HG03432 (cell line): ENCODE measurements at regions not wholly inside any gene's neighbourhood (a gene's known extent, or its start where the extent isn't known, plus 50 kb on each side); places are given as distances from the start of the nearest gene placed in this dataset.
"Not testable (repeated sequence)": the region's sequence is repeated elsewhere in the genome, so short reads cannot be mapped to it uniquely, and the experiment has no call there.

ENCODE experiments used
- ATAC-seq: cut with Tn5 transposase; IDR thresholded peaks from one replicate; pipeline ENCODE4 v1.9.1; 2021; ENCODE audit warnings: mild to moderate bottlenecking, moderate library complexity; ENCODE audit not compliant: unreplicated experiment

DNA sequence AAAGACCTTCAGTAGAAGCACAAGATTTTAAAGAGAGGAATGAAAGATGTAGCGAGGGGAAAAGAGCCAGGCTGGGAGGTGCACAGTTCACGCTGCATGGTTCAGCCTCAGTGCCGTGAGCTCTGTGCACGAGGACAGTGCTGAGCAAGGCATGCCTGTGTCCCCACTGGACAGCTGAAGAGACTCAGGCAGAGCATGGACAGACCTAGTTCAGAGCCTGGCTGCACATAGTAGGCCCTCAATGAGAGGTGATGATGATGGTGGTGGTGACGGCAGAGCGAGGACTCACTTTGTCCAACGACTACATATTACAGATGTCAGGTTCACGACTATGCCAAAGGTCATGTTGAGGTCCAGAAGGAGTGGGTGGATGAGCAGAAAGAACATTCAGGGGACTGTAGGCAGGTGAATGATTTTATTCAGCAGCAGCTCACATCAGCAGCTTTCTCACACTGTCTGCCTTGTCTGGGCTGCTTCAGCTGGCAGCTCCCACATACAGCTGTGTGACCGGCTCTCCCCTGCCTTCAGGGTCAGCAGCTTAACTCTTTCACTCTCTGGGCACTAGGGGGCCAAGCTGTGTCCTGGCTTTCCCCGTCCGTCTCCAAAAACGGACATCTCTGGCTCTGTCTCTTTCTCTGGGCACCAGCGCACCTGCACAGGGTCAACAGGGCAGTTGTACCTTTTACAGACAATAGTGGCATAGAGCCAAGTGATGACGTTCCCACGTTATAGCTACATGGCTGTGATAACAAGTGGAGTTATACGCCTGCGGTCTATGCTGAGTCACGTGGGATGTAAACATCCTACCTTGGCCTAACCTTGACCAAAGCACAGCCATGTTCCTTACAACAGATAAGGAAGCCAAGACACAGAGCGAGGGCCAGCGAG lies 83.4 kb upstream of the KCNK12 start:
- no peak for ATAC-seq

DNA sequence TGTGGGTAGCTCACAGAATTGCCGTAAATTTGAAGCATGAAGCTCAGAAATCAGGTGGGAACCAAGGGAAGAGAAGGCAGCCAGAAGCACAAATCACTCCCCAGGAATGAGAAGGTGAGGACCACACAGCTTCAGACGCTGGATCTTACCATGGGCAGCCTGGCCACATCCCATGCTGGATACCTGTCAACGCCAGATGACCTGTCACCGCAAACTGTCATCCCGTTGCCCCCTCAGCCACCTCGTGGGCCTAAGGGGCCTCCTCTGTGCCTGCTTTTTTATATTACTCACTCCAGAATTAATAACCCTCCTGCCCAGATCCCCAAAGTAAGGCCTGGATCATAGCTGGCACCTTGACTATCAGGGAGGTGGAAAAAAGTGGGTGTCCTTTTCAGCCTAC lies 82.3 kb upstream of the KCNK12 start:
- ATAC-seq = no peak

DNA sequence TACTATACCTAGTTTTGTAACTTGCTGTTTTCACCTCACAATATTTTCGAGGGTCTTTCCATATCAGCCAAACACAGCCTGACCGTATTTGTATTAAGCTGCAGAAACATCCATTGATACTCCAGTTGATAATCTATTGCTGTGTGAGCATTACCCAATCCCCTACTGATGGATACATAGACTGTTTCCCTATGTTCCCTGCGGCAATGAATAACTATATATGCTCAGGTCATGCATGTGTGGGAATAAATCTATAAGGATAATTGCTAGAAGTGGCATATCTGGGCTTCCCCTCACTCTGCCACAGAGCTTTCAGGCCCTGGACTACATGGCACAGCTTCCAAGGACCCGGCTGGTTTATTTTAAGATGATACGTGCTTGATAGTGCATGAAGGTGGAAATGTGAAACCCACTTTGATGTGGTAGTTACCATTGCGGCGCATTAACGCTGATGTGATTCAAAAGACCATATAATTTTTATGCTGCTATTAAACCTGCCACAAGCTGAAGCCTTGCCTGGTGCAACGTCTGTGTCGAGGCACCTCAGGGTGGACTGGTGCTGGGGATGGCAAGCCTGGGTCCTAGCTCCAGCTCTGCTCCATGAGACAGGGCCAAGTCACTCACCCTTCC lies 81.4 kb upstream of the KCNK12 start:
- no peak for ATAC-seq

DNA sequence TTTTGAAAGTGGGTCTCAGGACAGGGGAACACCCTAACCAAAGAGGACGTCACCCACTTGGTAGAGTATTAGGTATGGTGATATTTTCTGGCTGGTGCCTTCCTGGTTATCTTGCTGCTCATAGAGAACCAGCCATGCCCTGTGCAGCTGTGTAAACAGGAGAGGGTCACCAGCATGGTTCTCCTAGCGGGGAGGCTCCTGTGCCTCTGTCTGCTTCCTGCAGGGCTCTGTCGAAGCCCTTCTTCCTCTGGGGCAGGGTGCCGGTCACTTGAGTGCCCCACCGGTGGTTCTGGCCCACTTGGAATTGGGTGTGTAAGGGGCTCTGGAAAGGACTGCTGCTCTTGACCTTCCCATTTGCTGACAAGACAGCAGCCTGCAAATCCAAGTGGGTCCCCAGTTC lies 80.5 kb upstream of the KCNK12 start:
- no peak for ATAC-seq

DNA sequence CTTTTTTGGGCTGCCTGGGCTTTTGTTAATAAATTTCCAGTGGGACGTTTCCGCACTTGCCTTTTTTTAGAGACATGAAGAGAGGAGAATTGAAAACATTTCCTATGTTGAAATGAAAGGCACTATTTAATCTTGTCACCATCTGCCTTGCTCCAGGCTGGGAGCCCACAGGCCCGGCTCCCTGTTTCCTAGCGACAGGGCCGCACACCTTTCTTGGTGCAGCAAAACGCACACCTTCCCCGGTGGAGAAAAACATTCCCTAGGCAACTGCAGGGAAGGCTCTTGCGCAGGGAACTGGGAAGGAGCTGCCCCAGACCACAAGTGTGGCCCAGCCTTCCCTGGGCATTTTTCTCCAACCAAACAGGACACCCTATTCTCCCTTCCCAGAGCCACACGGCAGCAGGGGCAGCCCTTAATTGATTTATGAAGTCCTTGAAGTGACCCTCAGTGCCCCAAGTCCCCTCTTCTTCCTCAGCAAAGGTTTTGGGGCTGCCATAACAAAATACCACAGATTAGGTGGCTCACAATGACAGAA lies 79.3 kb upstream of the KCNK12 start:
- ATAC-seq = no peak

DNA sequence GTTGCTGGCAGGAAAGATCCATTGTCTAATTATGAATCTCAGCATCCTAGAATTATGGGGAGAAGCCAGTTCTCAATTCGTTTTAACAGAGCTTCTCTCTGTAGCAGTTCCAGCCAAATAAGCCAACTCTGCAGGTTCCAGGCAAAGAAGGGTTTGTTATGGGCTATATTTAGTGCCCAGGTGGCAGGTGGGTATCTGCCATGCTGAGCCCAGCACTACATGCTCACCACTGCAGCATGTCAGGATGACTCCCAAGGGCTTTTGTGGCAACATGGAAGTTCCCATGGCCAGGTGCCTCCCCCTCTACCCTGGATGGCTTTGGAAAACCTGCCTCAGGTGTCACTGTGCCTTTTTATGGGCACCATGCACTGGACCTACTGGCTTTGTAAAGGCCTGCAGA lies 74.5 kb upstream of the KCNK12 start:
- ATAC-seq = no peak

DNA sequence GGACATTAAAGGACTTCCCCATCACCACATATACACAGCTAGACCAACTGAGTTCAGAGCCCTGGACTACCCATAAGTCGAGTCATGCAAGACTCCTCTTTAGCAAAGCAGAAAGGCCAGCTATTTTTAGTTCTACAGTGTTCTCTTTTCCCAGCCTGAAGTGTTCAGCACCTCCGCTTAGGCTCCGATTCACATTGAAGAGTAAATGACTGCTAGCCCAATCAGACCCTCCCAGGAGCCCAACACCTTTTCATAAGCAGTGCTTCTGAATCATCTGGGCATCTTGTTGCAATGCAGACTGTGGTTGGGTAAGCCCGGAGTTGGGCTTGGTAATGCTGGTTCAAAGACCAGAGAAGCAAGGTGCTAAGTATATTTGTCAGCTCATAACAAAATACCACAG lies 73.6 kb upstream of the KCNK12 start:
- no peak for ATAC-seq

DNA sequence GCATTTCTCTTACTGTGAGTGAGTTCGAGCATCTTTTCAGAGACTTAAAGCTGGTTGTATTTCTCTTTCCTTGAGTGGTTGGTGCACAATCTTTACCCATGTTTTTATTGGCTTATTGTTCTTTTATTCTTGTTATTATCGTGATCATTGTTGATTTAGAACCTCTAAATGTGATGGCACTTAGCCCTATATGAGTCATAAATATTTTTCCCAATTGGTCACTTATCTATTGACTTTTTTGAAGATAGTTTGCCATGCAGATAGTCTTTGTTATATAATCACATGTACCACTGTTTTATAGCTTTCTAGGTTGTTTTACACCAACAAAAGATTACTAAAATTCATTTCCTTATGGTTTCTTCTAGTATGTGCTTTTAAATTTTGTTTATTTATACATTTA lies 70.6 kb upstream of the KCNK12 start:
- no peak for ATAC-seq

DNA sequence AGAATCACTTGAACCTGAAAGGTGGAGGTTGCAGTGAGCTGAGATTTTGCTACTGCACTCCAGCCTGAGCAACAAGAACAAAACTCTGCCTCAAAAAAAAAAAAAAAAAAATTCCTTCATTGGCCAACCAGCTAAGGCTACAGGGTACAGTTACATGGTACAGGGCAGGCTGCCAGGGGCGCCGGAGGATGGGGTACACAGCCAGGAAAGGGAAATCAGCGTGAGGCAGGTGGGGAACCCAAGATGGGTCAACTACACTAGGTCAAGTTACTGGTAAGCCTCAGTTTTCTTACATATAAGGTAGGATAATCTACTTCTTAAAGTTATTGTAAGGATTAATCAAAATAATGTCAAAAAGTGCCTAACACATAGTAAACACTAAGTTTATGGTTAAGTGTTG lies 69.6 kb upstream of the KCNK12 start:
- no peak for ATAC-seq

DNA sequence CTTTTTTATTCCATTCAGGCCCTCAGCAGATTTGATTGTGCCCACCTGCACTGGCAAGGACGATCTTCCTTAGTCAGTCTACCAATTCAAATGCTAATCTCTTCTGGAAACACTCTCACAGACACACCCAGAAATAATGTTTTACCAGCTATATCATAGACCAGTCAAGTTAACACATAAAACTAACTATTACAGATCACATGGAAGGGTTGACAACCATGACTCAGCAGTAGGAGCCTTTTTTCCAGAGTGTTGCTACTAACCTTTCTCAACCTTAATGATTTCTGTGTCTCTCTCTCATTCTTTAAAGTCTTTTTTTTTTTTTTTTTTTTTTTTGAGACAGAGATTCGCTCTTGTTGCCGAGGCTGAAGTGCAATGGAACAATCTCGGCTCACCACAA lies 68.7 kb upstream of the KCNK12 start:
- no peak for ATAC-seq

DNA sequence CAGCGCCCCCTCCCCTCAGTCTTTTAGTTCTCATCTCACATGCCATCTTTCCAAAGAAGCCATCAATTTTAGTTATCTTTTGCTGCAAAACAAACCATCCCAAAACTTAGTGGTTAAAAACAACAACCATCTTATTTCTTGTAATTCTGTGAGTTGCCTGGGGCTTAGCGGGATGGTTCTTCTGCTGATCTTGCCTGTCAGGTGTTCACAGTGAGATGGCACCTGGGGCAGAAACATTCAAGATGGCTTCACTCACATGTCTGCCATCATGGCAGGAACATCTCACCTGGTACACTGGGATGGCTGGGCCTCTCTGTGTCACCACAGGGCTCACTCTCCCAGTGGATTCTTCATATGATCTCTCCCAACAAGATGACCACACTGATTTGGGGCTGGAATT lies 67.6 kb upstream of the KCNK12 start:
- no peak for ATAC-seq

DNA sequence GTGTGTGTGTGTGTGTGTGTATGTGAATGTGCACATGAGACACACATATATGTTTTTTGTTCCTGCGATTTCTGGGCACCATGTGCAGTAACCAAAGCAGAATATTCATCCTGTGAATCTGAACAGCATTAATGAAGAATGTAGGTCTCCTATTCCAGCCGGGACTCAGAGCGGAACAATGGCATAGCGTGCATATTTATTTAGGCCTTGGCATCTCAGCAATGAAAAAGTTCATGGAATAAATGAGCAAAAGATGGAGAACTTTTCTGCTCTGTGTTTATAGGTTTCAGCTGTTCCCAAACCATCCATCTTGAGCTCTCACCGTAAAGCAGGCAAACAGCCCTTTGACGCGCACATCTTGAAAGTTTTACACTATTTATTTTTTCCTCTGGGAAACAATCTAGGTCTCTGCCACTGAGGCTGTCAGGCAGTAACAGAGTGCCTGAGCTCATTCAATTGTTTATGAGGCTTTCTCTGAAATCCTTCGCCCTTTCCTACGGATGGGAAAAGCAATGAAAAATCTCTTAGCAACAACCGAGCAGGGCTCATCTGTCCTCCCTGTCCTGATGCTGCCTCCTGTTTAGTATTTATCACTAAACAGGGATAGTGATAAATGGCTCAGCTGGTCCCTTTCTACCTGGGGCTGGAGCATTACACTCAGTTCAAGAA lies 65.9 kb upstream of the KCNK12 start:
- ATAC-seq = no peak

DNA sequence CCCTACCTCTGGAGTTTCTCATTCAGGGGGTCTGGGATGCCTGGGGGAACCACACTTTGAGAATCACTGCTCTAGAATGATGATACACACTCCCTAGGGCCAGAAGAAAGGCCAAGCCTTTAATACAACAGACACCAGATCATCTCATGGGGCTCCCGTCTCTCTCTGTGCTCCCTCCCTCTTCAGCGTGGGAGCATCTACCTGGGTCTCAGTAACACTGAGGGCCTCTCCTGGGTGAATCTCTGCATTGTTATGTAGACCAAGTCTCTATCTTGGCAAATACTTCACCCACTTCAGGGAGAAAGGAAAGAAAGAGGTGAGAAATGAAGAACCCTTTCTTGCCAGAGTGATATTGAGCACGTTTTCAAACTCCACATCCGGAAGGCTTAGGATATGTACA lies 65.4 kb upstream of the KCNK12 start:
- ATAC-seq = no peak

DNA sequence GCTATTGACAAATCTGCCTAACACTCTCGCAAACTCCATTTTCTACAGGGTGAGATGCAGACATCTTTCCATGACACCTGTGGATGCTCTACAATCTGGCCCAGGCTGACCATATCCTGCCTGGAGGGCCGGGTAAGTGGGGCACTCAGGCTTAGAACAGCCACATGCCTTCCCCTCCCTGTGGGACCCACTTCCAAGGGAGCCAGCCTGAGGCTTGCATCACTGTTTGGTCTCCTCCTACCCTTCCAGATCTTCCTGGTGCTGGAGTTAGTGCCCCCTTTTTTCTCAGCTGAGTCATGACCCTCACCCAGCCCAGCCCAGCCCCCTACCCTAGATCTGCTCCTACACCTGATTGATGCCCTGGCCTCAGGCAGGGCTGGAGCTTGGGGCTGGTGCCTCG lies 62.0 kb upstream of the KCNK12 start:
- ATAC-seq = no peak

DNA sequence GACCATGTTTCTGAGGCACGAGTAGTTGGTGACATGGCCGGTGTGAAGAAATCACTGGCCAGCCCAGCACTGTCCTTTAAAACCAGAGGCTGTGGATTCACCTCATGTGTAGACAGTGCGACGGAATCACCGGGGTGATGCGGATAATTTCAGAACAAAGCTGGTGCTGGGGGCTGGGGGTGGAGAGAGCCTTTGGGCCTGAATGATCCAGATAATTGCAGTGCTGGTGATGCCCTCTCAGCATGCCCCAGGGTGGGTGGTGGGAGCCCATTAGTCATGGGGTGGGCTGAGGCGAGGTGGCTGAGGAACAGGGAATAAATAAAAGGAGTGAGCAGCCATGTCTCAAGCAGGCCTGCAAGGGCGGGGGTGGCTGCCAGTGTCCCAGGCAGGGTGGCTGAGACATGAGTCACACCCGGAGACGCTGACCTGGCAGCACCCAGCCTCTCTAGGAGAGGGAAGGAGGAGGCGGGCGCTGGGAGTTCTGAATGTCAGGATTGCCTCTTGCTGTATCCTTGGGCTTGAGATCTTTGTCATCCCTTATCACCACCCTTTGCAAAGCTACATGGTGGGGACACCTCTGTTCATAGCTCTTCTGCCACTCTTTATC lies 61.1 kb upstream of the KCNK12 start:
- no peak for ATAC-seq

DNA sequence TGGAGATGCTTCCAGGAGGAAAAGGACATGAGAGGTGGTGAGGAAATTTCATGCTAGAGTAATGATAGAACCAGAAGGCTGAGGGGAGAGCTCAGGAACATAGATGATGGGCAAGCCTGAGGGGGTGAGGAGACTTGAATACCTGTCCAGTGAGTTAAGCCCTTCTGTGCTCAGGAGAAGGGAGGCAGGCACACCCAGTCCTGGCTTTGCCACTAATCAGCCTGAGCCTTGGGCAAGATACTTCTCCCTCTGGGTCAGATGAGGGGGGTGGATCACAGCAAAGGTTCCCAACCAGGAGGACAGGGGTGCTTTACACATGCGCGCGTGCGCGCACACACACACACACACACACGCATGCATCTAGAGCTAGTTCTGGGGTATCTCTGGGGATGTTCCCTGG lies 60.5 kb upstream of the KCNK12 start:
- ATAC-seq = no peak

DNA sequence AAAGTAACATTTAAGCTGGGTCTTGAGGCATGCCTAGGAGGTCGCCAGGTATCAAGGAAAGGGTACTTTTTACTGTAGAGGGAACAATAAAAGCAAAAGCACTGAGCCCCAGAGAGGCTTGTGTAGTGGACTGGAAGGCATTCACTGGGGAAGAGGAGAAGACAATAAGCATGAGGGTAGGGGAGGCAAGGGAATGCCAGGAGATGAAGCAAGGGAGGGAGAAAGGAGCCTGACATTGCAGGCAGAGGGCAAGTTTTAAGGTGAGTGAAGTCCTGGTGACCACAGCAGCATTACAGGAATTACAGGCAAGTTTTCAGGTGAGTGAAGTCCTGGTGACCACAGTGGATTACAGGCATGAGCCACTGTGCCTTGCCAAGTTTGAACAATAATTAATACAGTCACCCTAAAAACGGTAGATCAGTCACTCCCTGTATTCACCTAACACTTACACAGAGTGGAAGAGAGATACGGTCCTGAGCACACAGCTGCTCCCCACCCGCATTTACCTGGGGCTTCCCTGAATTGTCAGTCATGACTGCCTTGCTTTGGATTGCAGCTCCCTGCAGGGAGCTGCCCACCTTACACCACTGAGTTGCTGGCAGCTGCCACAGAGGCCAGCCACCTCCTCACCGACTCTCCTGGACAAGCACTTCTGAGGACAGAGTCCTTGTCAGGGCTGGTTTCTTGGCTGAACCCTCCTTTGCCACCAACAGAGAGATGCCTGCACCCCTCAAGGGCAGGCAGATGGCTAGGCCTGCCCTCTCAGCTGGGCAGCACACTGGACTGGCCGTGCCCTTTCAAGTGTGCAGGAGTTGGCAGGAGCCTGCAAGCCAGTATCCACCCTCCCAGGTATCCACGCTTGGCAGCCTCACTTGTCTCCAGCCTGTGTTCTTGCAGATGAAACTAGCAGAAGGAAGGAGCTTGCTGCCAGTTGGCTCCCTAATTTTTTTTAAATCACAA lies 59.0 kb upstream of the KCNK12 start:
- no peak for ATAC-seq

DNA sequence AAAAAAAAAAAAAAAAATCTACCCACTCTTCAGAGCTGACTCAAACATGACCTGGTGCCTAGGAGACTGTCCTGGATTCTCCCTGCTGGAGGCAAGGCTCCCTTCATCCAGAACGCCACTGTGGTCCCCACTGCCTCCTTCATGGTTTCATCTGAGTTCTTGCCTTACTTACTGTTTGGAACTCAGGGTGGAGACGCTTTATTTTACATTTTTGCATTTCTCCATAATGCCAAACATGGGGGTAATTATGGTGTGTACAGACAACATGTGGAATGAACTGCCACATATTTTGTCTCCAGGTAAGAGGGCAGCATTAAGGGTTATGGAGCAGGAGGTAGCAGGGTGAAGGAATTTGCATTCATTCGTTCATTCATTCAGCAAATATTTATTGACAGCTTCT lies 58.1 kb upstream of the KCNK12 start:
- ATAC-seq = no peak

DNA sequence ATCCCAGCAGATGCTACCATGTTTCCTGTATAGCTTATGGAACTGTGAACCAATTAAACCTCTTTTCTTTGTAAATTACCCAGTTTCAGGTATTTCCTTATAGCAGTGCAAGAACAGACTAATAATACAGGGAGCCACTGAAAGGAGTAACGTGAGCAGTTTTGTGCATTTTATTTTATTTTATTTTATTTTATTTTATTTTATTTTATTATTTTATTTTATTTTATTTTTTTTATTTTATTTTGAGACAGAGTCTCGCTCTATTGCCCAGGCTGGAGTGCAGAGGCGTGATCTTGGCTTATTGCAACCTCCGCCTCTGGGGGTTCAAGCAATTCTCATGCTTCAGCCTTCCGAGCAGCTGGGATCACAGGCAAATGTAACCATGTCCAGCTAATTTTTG lies 55.9 kb upstream of the KCNK12 start:
- ATAC-seq = no peak

DNA sequence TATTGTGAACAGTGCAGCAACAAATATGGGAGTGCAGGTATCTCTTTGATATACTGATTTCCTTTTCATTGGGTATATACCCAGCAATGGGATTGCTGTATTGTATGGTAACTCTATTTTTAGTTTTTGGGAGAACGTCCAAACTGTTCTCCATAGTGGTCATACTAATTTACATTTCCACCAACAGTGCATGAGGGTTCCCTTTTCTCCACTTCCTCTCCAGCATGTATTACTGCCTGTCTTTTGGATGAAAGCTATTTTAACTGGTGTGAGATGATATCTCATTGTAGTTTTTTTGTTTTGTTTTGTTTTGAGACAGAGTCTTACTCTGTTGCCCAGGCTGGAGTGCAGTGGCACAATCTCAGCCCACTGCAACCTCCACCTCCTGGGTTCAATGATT lies 52.4 kb upstream of the KCNK12 start:
- not testable (repeated sequence) for ATAC-seq
